ENCODE measurements at regions not wholly inside any gene's neighbourhood (a gene's known extent, or its start where the extent isn't known, plus 50 kb on each side); places are given as distances from the start of the nearest gene placed in this dataset.
"Not testable (repeated sequence)": the region's sequence is repeated elsewhere in the genome, so short reads cannot be mapped to it uniquely, and the experiment has no call there.

- H3K27me3 Mint-ChIP-seq = no peaks in the 10 kb centered on the region
- ATAC-seq (replicated peaks) (peak; percentile 73), DNase-seq (no peak)
- no peak overlapping the region for H3K4me3 Mint-ChIP-seq
- H3K36me3 Mint-ChIP-seq (ENCODE audit: insufficient read depth) = no peaks in the 10 kb centered on the region
- H3K9me3 Mint-ChIP-seq = no peaks in the 10 kb centered on the region
- no peak overlapping the region for H3K27ac Mint-ChIP-seq
- H3K4me1 Mint-ChIP-seq (ENCODE audit: low read depth in 2 of 2) = peaks cover 10 to 11% of the 10 kb centered on the region in 2 donors
Observed at GRCh38 chr6:135586844-135587243, 89.3 kb upstream of the AHI1 start.

GRCh38 chr6:135592276-135592675 lies 94.7 kb upstream of the AHI1 start:
- H3K9me3 Mint-ChIP-seq = no peaks in the 10 kb centered on the region
- no peaks in the 10 kb centered on the region for H3K27me3 Mint-ChIP-seq
- no peak overlapping the region for H3K4me3 Mint-ChIP-seq
- peaks cover under 1% of the 10 kb centered on the region in 2 donors for H3K4me1 Mint-ChIP-seq (ENCODE audit: low read depth in 2 of 2)
- DNase-seq (no peak), ATAC-seq (replicated peaks) (no peak)
- H3K27ac Mint-ChIP-seq = no peak overlapping the region
- no peaks in the 10 kb centered on the region for H3K36me3 Mint-ChIP-seq (ENCODE audit: insufficient read depth)

- ATAC-seq (replicated peaks) = no peak
- Mint-ChIP-seq H3K4me1 (ENCODE audit: low read depth in 2 of 2) (no peaks in the 10 kb centered on the region), H3K27ac (no peak overlapping the region)
Observed at GRCh38 chr6:135594000-135594399, 96.5 kb upstream of the AHI1 start.

GRCh38 chr6:135600086-135600702 lies 102.7 kb upstream of the AHI1 start:
- Mint-ChIP-seq H3K27me3 (peaks cover 0 to 11% of the 10 kb centered on the region in 2 donors), H3K36me3 (ENCODE audit: insufficient read depth) (no peaks in the 10 kb centered on the region), H3K27ac (no peak overlapping the region), H3K4me1 (ENCODE audit: low read depth in 2 of 2) (no peaks in the 10 kb centered on the region), H3K4me3 (no peak overlapping the region), H3K9me3 (peaks cover 0 to 9% of the 10 kb centered on the region in 2 donors)
- DNase-seq (no peak), ATAC-seq (replicated peaks) (no peak)

More at GRCh38 chr6:135594000-135594399, 96.5 kb upstream of the AHI1 start:
- no peak for DNase-seq
- H3K36me3 Mint-ChIP-seq (ENCODE audit: insufficient read depth) = no peaks in the 10 kb centered on the region
- H3K27me3 Mint-ChIP-seq = no peaks in the 10 kb centered on the region
- no peak overlapping the region for H3K4me3 Mint-ChIP-seq
- no peaks in the 10 kb centered on the region for H3K9me3 Mint-ChIP-seq

- peaks cover 0 to 11% of the 10 kb centered on the region in 2 donors for H3K27me3 Mint-ChIP-seq
- H3K27ac Mint-ChIP-seq = no peak overlapping the region
- H3K4me1 Mint-ChIP-seq (ENCODE audit: low read depth in 2 of 2) = no peaks in the 10 kb centered on the region
- peaks cover 0 to 9% of the 10 kb centered on the region in 2 donors for H3K9me3 Mint-ChIP-seq
- H3K36me3 Mint-ChIP-seq (ENCODE audit: insufficient read depth) = no peaks in the 10 kb centered on the region
- ATAC-seq (replicated peaks) (no peak), DNase-seq (no peak)
- H3K4me3 Mint-ChIP-seq = no peak overlapping the region
Observed at GRCh38 chr6:135600931-135601330, 103.4 kb upstream of the AHI1 start.

- H3K9me3 Mint-ChIP-seq = peaks cover 0 to 9% of the 10 kb centered on the region in 2 donors
Observed at GRCh38 chr6:135601857-135602256, 104.3 kb upstream of the AHI1 start.

GRCh38 chr6:135603249-135603648 lies 105.7 kb upstream of the AHI1 start:
- H3K27ac Mint-ChIP-seq = no peak overlapping the region
- H3K4me1 Mint-ChIP-seq (ENCODE audit: low read depth in 2 of 2) = no peaks in the 10 kb centered on the region
- no peak overlapping the region for H3K4me3 Mint-ChIP-seq

More at GRCh38 chr6:135601857-135602256, 104.3 kb upstream of the AHI1 start:
- no peak overlapping the region for H3K27ac Mint-ChIP-seq
- no peak for DNase-seq
- H3K4me1 Mint-ChIP-seq (ENCODE audit: low read depth in 2 of 2) = no peaks in the 10 kb centered on the region
- peaks cover 0 to 11% of the 10 kb centered on the region in 2 donors for H3K27me3 Mint-ChIP-seq
- H3K4me3 Mint-ChIP-seq = no peak overlapping the region
- no peak for ATAC-seq (replicated peaks)
- H3K36me3 Mint-ChIP-seq (ENCODE audit: insufficient read depth) = no peaks in the 10 kb centered on the region

GRCh38 chr6:135604035-135604860 lies 106.7 kb upstream of the AHI1 start:
- DNase-seq = no peak
- no peaks in the 10 kb centered on the region for H3K36me3 Mint-ChIP-seq (ENCODE audit: insufficient read depth)
- H3K4me1 Mint-ChIP-seq (ENCODE audit: low read depth in 2 of 2) = no peaks in the 10 kb centered on the region
- H3K4me3 Mint-ChIP-seq = no peak overlapping the region
- peaks cover 0 to 11% of the 10 kb centered on the region in 2 donors for H3K27me3 Mint-ChIP-seq
- no peak overlapping the region for H3K27ac Mint-ChIP-seq
- ATAC-seq (replicated peaks) = no peak
- peaks cover 0 to 8% of the 10 kb centered on the region in 2 donors for H3K9me3 Mint-ChIP-seq

More at GRCh38 chr6:135603249-135603648, 105.7 kb upstream of the AHI1 start:
- DNase-seq (no peak), ATAC-seq (replicated peaks) (no peak)
- peaks cover 0 to 11% of the 10 kb centered on the region in 2 donors for H3K27me3 Mint-ChIP-seq
- H3K36me3 Mint-ChIP-seq (ENCODE audit: insufficient read depth) = no peaks in the 10 kb centered on the region
- peaks cover 0 to 9% of the 10 kb centered on the region in 2 donors for H3K9me3 Mint-ChIP-seq

- no peak overlapping the region for H3K4me3 Mint-ChIP-seq
- H3K27me3 Mint-ChIP-seq = peaks cover 0 to 2% of the 10 kb centered on the region in 2 donors
- no peaks in the 10 kb centered on the region for H3K9me3 Mint-ChIP-seq
- H3K27ac Mint-ChIP-seq = no peak overlapping the region
- no peaks in the 10 kb centered on the region for H3K4me1 Mint-ChIP-seq (ENCODE audit: low read depth in 2 of 2)
- H3K36me3 Mint-ChIP-seq (ENCODE audit: insufficient read depth) = no peaks in the 10 kb centered on the region
- DNase-seq (no peak), ATAC-seq (replicated peaks) (no peak)
Observed at GRCh38 chr6:135605278-135605790, 107.8 kb upstream of the AHI1 start.

- no peak for DNase-seq
- H3K4me3 Mint-ChIP-seq = no peak overlapping the region
- H3K27me3 Mint-ChIP-seq = no peaks in the 10 kb centered on the region
- no peaks in the 10 kb centered on the region for H3K36me3 Mint-ChIP-seq (ENCODE audit: insufficient read depth)
- no peaks in the 10 kb centered on the region for H3K9me3 Mint-ChIP-seq
- H3K4me1 Mint-ChIP-seq (ENCODE audit: low read depth in 2 of 2) = no peaks in the 10 kb centered on the region
- peak overlapping the region in 1 of 2 donors; percentile 65 for H3K27ac Mint-ChIP-seq
- ATAC-seq (replicated peaks) = no peak
Observed at GRCh38 chr6:135606392-135606791, 108.9 kb upstream of the AHI1 start.

- Mint-ChIP-seq H3K27ac (no peak overlapping the region), H3K4me1 (ENCODE audit: low read depth in 2 of 2) (no peaks in the 10 kb centered on the region), H3K4me3 (no peak overlapping the region), H3K9me3 (no peaks in the 10 kb centered on the region), H3K36me3 (ENCODE audit: insufficient read depth) (no peaks in the 10 kb centered on the region), H3K27me3 (no peaks in the 10 kb centered on the region)
- DNase-seq (no peak), ATAC-seq (replicated peaks) (no peak)
Observed at GRCh38 chr6:135608031-135608430, 110.5 kb upstream of the AHI1 start.

GRCh38 chr6:135610192-135610591 lies 112.7 kb upstream of the AHI1 start:
- DNase-seq; H3K4me3 Mint-ChIP-seq; H3K4me1 Mint-ChIP-seq (ENCODE audit: low read depth in 2 of 2); ATAC-seq (replicated peaks); H3K27me3 Mint-ChIP-seq; H3K9me3 Mint-ChIP-seq; H3K27ac Mint-ChIP-seq; H3K36me3 Mint-ChIP-seq (ENCODE audit: insufficient read depth): not testable (repeated sequence)

- H3K4me3 Mint-ChIP-seq = no peak overlapping the region
- no peak for DNase-seq
- no peak overlapping the region for H3K27ac Mint-ChIP-seq
- H3K9me3 Mint-ChIP-seq = no peaks in the 10 kb centered on the region
- peaks cover 17 to 19% of the 10 kb centered on the region in 2 donors for H3K27me3 Mint-ChIP-seq
- H3K36me3 Mint-ChIP-seq (ENCODE audit: insufficient read depth) = peaks cover 4% of the 10 kb centered on the region
- no peak for ATAC-seq (replicated peaks)
- H3K4me1 Mint-ChIP-seq (ENCODE audit: low read depth in 2 of 2) = no peaks in the 10 kb centered on the region
Observed at GRCh38 chr6:135616655-135617054, 119.1 kb upstream of the AHI1 start.

- no peak overlapping the region for H3K27ac Mint-ChIP-seq
- no peaks in the 10 kb centered on the region for H3K9me3 Mint-ChIP-seq
- H3K27me3 Mint-ChIP-seq = peaks cover 17 to 19% of the 10 kb centered on the region in 2 donors
- no peaks in the 10 kb centered on the region for H3K4me1 Mint-ChIP-seq (ENCODE audit: low read depth in 2 of 2)
- DNase-seq (no peak), ATAC-seq (replicated peaks) (no peak)
- peaks cover 4% of the 10 kb centered on the region for H3K36me3 Mint-ChIP-seq (ENCODE audit: insufficient read depth)
- no peak overlapping the region for H3K4me3 Mint-ChIP-seq
Observed at GRCh38 chr6:135617222-135617621, 119.7 kb upstream of the AHI1 start.

Data from effector memory CD8-positive, alpha-beta T cell (primary cell).